Natural killer cell (primary cell): ENCODE measurements at regions not wholly inside any gene's neighbourhood (a gene's known extent, or its start where the extent isn't known, plus 50 kb on each side); places are given as distances from the start of the nearest gene placed in this dataset.

Source experiments
- ATAC-seq, 3 donors: fragments of 150-1000 bp in 2 of 3; fragments of 200-7000 bp in 1 of 3; cut with Tn5 transposase; 1 replicate in 1 of 3; 2 replicates in 2 of 3; pipeline ENCODE4 v1.10.0; 2021; ENCODE audit warnings: mild to moderate bottlenecking in 2 of 3, moderate library complexity in 2 of 3
- DNase-seq, 2 donors: peaks; one replicate each; pipeline versions ENCODE4 v3.0.0 to v3.0.0-alpha.2; 2013 to 2021; ENCODE audit warnings: mixed read lengths in 1 of 2
- H3K27ac ChIP-seq: one replicate; pipeline ENCODE4 v1.5.1; 2013; ENCODE audit warnings: mild to moderate bottlenecking, low read length
- H3K27me3 ChIP-seq: one replicate; pipeline ENCODE4 v1.6.1; 2013; ENCODE audit warnings: low read length; ENCODE audit not compliant: control insufficient read depth, insufficient read depth
- H3K36me3 ChIP-seq: one replicate; pipeline ENCODE4 v1.6.1; 2013; ENCODE audit warnings: low read length; ENCODE audit not compliant: control insufficient read depth, insufficient read depth
- H3K4me1 ChIP-seq: one replicate; pipeline ENCODE4 v1.6.1; 2013; ENCODE audit warnings: low read length; ENCODE audit not compliant: control insufficient read depth, insufficient read depth
- H3K4me3 ChIP-seq: one replicate; pipeline ENCODE4 v1.5.1; 2013; ENCODE audit warnings: low read length
- H3K9me3 ChIP-seq: one replicate; pipeline ENCODE4 v1.6.1; 2013; ENCODE audit warnings: low read length; ENCODE audit not compliant: control insufficient read depth, insufficient read depth
- H3K27ac Mint-ChIP-seq, 2 donors: one replicate each; pipeline ENCODE4 v1.8.0; 2022; ENCODE audit warnings: mild to moderate bottlenecking in 2 of 2, mixed read lengths in 2 of 2, moderate library complexity in 1 of 2
- H3K27me3 Mint-ChIP-seq, 2 donors: one replicate each; pipeline ENCODE4 v1.8.0; 2022; ENCODE audit warnings: low read depth in 2 of 2, mixed read lengths in 2 of 2
- H3K36me3 Mint-ChIP-seq: one replicate; pipeline ENCODE4 v1.8.0; 2022; ENCODE audit warnings: mixed read lengths
- H3K4me1 Mint-ChIP-seq, 2 donors: one replicate each; pipeline ENCODE4 v1.8.0; 2022; ENCODE audit warnings: mixed read lengths in 2 of 2
- H3K4me3 Mint-ChIP-seq: one replicate; pipeline ENCODE4 v1.8.0; 2022; ENCODE audit warnings: mild to moderate bottlenecking, moderate library complexity, mixed read lengths
- H3K9me3 Mint-ChIP-seq, 2 donors: one replicate each; pipeline ENCODE4 v1.8.0; 2022; ENCODE audit warnings: mixed read lengths in 2 of 2
- CTCF ChIP-seq: fragments of 200-600 bp; IDR thresholded peaks from one replicate; pipeline ENCODE4 v1.8.0; 2022; ENCODE audit warnings: antibody characterized with exemption
- WGBS: methylation state at CpG from one replicate; pipeline ENCODE4 v1.1.7; 2013; ENCODE audit warnings: missing lambda C conversion rate; ENCODE audit not compliant: insufficient coverage; 5-methylcytosine and 5-hydroxymethylcytosine counted together
- intact Hi-C: fragments of 100-400 bp; cut with micrococcal nuclease; formaldehyde crosslinking; loops from one replicate; pipeline ENCODE4 v1.14.2; 2022

- Mint-ChIP-seq H3K4me1 (peaks cover 48 to 52% of the 10 kb centered on the region in 2 donors), H3K9me3 (no peaks in the 10 kb centered on the region), H3K27ac (no peak overlapping the region), H3K36me3 (no peaks in the 10 kb centered on the region), H3K27me3 (peaks cover 0 to 8% of the 10 kb centered on the region in 2 donors), H3K4me3 (no peak overlapping the region)
- H3K9me3 ChIP-seq = no peaks in the 10 kb centered on the region
- intact Hi-C loops = no loop called here
- ATAC-seq (no peak), DNase-seq (no peak)
- no peak overlapping the region for H3K27ac ChIP-seq
- peaks cover 19% of the 10 kb centered on the region for H3K4me1 ChIP-seq
- no peak for TF ChIP-seq CTCF
- H3K4me3 ChIP-seq = no peak overlapping the region
- H3K27me3 ChIP-seq = no peaks in the 10 kb centered on the region
- H3K36me3 ChIP-seq = no peaks in the 10 kb centered on the region
- WGBS = 90% methylated on average over 3 of the region's 4 CpGs
Observed at GRCh38 chr13:73231471-73231870, 172.7 kb downstream of the KLF5 start.

- DNase-seq (peak in 1 of 2 donors; percentile 75), ATAC-seq (peak; percentile 67 to 79 (median 73))
- Mint-ChIP-seq H3K36me3 (no peaks in the 10 kb centered on the region), H3K27me3 (peaks cover 0 to 8% of the 10 kb centered on the region in 2 donors), H3K4me3 (peak overlapping the region; percentile 21), H3K4me1 (peaks cover 48 to 52% of the 10 kb centered on the region in 2 donors), H3K9me3 (no peaks in the 10 kb centered on the region), H3K27ac (peak overlapping the region in 1 of 2 donors; percentile 50)
- no peak overlapping the region for H3K27ac ChIP-seq
- no peak for TF ChIP-seq CTCF
- H3K9me3 ChIP-seq = no peaks in the 10 kb centered on the region
- H3K36me3 ChIP-seq = no peaks in the 10 kb centered on the region
- peaks cover 19% of the 10 kb centered on the region for H3K4me1 ChIP-seq
- WGBS = 26% methylated on average over 3 of the region's 3 CpGs
- H3K27me3 ChIP-seq = no peaks in the 10 kb centered on the region
- no peak overlapping the region for H3K4me3 ChIP-seq
- intact Hi-C loops = no loop called here
Observed at GRCh38 chr13:73230716-73231115, 171.9 kb downstream of the KLF5 start.

- Histone ChIP-seq H3K36me3 (no peaks in the 10 kb centered on the region), H3K9me3 (no peaks in the 10 kb centered on the region), H3K4me3 (no peak overlapping the region), H3K27ac (no peak overlapping the region), H3K27me3 (no peaks in the 10 kb centered on the region), H3K4me1 (peaks cover 19% of the 10 kb centered on the region)
- H3K27ac Mint-ChIP-seq = peak overlapping the region; percentile 30 to 65
- H3K9me3 Mint-ChIP-seq = no peaks in the 10 kb centered on the region
- intact Hi-C loops = no loop called here
- peaks cover 48 to 52% of the 10 kb centered on the region in 2 donors for H3K4me1 Mint-ChIP-seq
- H3K36me3 Mint-ChIP-seq = no peaks in the 10 kb centered on the region
- TF ChIP-seq CTCF = no peak
- peak in 1 of 2 donors; percentile 65 for DNase-seq
- ATAC-seq = peak; percentile 76 to 85 (median 81)
- peak overlapping the region; percentile 29 for H3K4me3 Mint-ChIP-seq
- H3K27me3 Mint-ChIP-seq = peaks cover 0 to 8% of the 10 kb centered on the region in 2 donors
Observed at GRCh38 chr13:73228546-73228945, 169.7 kb downstream of the KLF5 start.

- H3K9me3 Mint-ChIP-seq = no peaks in the 10 kb centered on the region
- Histone ChIP-seq H3K4me3 (no peak overlapping the region), H3K36me3 (no peaks in the 10 kb centered on the region), H3K9me3 (no peaks in the 10 kb centered on the region), H3K4me1 (peaks cover 9% of the 10 kb centered on the region), H3K27me3 (no peaks in the 10 kb centered on the region), H3K27ac (no peak overlapping the region)
- DNase-seq (no peak), ATAC-seq (no peak)
- no peak overlapping the region for H3K27ac Mint-ChIP-seq
- H3K27me3 Mint-ChIP-seq = peaks cover 0 to 8% of the 10 kb centered on the region in 2 donors
- TF ChIP-seq CTCF = no peak
- no peak overlapping the region for H3K4me3 Mint-ChIP-seq
- WGBS = 86% methylated on average over 1 of the region's 1 CpG
- intact Hi-C loops = no loop called here
- H3K4me1 Mint-ChIP-seq = peaks cover 36 to 38% of the 10 kb centered on the region in 2 donors
- H3K36me3 Mint-ChIP-seq = no peaks in the 10 kb centered on the region
Observed at GRCh38 chr13:73225990-73226389, 167.2 kb downstream of the KLF5 start.
